ENCODE measurements at regions not wholly inside any gene's neighbourhood (a gene's known extent, or its start where the extent isn't known, plus 50 kb on each side); places are given as distances from the start of the nearest gene placed in this dataset.

DNA sequence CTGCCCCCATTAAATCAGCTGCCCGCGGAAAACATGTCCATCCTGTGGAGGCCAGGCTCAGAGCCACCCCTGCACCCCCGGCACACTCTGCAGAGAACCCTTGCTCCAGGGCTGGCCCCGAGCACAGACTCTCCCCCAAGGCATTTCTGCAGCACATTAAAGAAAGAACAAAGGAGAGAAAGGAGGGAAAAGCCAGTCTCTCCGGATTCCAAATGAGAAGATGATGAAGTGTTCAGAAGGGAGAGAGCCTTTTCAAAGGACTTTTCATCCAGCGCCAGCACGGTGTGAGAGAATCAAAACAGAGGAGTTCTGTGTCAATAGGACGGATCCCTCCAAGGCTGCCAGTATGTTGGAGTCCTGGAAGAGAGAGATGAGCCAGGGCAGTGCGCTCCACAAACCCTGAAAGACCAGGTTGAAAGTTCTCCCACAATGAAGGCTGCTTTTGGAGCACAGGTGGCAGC is 498.3 kb downstream of the NPHP4 start:
- DNase-seq = no peak

DNA sequence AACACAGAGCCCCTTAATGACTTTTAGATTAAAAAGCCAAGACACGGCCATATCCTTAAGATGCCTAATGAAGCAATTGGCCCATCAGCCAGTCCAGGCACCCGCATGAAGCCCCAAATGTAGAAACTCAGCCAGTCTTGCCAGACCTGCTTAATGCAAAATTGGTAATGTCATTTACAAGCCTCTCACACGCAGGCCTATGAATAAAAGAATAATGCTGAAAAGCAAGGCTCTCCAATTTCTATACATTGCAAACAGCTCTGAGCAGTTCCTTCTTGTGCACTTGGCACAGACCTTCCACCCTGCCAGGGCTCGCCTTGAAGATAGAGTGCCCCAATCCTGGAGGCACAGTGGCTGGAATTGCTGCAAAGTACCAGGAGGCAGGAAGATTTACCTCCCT is 498.9 kb downstream of the NPHP4 start:
- DNase-seq = no peak

DNA sequence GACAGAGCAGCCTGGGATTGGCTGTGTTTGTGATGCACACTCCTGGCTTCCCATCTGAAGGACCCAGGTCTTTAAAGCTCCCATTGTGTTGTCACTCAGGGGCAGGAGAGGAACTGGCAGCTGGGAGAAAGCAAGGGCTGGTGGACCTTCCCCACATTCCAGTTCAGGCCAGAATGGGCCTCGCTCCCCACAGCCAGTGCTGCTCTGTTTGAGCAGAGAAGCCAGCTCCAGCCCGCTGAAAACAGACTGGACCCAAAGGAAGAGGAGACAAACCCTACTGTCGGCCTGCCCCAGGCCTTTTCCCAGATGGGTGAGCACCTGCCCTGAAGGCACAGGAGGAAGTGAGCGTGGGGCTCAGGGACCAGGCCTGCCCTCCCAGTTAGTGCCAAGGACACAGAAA is 499.4 kb downstream of the NPHP4 start:
- no peak for DNase-seq

GRCh38 chr1:5491207-5491904 is 500.9 kb downstream of the NPHP4 start:
- no peak for DNase-seq

DNA sequence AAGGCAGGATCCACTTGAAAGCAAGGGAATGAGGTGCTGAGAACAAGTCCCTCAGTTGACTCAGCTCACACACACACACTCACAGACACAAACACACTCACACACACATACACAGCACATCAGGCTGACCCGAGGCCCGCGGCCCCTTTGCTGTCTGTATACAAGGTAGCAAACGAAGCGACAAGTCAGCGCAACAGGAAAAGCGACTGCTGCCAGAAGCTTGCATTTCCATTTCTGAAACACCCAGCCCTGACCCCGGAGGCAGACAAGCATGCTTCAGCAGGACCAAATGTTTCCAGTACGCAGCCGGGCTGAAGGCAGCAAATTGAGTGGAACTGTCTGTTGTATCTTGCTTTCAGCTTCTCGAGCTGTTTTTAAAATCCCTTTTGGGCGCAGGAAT is 501.6 kb downstream of the NPHP4 start:
- DNase-seq = no peak

- DNase-seq = no peak
These were observed 503.8 kb downstream of the NPHP4 start for GRCh38 chr1:5488448-5488847.

GRCh38 chr1:5485968-5486696 is 506.1 kb downstream of the NPHP4 start:
- DNase-seq = no peak

DNA sequence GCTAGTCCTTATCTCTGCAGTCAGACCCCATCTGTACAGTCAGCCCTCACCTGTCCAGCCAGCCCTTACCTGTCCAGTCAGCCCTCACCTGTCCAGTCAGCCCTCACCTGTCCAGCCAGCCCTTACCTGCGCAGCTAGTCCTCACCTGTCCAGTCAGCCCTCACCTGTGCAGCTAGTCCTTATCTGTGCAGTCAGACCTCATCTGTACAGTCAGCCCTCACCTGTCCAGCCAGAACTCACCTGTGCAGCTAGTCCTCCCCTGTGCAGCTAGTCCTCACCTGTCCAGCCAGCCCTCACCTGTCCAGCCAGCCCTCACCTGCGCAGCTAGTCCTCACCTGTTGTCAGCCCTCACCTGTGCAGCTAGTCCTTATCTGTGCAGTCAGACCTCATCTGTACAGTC is 506.8 kb downstream of the NPHP4 start:
- no peak for DNase-seq

- DNase-seq = no peak
These were observed 507.6 kb downstream of the NPHP4 start for GRCh38 chr1:5484451-5485165.

GRCh38 chr1:5481889-5482288 is 510.3 kb downstream of the NPHP4 start:
- DNase-seq = no peak

- no peak for DNase-seq
These were observed 511.3 kb downstream of the NPHP4 start for GRCh38 chr1:5480906-5481305.

DNA sequence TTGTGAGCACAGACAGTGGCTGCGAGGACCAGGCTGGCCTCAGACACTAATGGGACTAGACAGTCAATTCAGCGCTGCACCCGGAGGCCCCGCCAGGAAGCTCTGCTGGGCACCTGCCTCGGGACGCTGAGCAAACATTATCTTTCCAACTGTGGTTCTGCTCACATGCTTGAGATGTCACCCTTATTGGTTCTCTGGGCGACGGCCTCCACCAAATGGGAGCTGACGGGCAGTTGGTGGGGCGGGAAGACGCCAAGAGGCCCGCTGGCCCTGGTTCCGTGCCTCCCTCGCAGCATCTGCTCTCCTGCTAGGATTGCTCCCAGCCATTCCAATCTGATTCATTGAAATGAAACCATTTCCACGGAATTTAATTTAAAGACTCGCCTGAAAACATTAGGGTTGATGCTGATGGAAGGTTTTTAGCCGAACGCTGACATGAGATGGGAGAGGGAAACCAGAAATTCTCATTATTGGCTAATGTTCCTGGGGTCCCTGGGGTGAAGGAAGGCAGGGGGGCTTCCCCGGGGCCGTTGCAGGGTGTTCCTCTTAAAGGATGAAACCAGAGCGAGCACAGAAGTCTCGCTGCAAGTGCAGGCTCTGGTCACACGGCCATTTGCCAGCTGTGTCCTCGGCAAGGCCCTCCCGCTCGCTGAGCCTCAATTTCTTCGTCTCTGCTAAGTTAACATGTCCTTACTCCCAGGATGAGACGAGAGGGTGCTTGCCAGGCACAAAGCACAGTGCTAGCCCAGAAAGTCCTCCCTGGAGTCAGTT is 512.2 kb downstream of the NPHP4 start:
- no peak for DNase-seq

GRCh38 chr1:5478961-5479360 is 513.3 kb downstream of the NPHP4 start:
- DNase-seq = no peak

DNA sequence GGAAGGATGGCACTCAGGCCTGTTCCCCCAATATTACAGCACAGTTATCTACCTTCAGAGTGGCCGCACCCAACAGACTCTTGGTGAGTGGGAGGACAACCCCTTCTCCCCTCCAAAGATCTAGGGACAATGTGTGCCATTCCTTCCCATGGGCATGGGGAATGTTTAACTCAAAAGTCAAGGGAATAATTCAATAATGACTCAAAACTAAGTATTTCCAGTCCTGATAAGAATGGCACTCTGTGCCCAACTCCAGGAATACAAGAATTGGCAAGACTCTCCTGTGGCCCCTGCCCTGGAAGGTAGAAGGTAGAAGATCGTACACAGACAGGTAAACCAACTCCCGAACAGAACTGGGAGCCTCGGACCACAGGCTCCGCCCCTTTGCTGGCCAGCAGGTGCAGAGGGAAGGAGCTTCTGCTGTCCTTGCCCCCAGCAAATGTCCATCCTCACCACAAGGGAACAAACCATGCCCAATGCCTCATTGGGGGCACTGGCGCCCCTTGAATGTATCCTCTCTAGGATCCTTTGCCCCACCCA is 514.0 kb downstream of the NPHP4 start:
- no peak for DNase-seq

- DNase-seq = no peak
These were observed 514.5 kb downstream of the NPHP4 start for GRCh38 chr1:5477716-5478115.

DNA sequence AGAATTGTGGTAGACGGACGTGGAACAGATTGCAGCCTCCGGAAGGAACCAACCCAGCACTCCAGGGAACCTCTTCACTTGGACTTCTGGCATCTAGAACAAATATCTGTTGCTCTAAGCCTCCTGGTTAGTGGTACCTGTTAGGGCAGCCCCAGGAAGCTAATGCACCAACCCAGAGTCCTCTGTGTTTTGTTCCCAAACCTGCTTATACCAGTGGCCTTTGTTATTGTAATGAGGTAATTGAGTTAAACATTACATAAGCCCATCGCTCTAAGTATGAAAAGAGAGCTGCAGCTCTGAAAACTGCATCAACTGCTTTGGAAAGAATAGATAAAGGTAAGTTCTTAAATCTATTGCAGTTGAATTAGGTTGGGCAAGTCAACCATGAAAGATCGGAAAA is 516.7 kb downstream of the NPHP4 start:
- no peak for DNase-seq

DNA sequence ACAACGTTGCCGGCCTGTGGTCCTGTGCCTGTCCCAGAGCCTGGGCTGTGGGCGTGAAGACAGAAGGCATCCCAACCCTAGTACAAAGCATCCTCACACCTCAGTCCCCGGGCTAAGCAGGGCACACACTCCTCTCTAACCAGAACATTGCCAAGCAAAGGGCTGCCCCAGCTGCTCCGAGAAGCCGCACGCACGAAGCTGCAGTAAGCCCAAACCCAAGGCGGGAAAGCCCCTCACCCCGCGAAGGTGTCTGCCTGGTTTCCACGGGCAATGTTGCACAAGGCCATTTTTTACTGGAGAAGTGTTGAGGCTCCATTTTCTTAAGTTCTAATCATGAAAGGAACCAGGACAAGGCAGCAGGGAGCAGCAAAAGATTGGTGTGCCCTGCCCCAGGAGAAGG is 519.0 kb downstream of the NPHP4 start:
- DNase-seq = no peak

DNA sequence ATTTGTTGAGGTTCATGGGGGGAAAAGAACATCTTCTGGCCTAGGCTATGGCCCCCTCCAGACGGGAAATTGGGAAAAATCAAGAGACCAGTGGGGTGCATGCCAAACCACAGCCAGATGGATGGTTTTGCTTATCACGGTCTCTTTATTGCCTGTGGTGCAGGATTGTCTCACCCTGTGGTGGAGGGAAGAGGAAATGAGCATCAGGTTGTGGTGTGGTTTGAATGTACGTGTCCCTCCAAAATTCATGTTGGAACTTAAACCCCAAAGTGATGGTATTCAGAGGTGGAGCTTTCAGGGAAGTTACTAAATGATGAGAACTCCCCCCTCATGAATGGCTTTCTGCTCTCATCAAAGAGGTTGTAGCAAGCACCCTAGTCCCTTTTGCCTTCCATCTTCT is 525.7 kb downstream of the NPHP4 start:
- DNase-seq = no peak

DNA sequence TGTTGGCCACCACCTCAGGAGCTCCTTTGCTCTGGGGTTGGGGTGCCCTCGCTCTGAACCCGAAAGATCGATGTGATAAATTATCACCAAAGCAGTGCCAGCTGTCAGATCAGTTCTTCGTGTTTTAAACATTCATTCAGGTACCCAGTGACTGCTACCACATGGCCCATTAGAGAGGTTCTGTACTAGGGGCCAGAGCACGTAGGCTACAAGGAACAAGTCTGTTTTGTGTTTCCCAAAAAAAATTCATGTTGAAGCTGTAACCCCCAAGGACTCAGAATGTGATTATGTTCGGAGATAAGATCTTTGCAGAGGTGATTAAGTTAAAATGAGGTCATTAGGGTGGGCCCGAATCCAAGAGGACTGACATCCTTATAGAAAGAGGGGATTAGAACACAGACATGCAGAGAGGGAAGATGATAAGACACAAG is 526.9 kb downstream of the NPHP4 start:
- no peak for DNase-seq

- no peak for DNase-seq
These were observed 527.9 kb downstream of the NPHP4 start for GRCh38 chr1:5464366-5464765.

DNA sequence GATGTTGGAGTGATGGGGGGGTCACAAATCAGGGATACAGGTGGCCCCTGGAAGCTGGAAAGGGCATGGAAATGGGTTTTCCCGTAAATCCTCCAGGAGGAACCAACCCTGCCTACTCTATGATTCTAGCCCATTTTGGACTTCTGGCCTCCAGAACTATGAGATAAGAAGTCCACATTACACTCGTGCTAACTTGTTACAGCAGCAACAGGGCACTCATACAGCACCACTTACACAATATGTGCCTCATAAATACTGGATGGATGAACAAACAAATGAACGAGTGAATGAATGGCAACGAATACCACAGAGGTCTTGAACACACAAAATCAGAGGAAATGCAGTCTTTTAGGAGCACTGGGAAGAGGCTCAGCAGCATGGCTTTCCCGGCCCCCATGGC is 531.3 kb downstream of the NPHP4 start:
- no peak for DNase-seq

DNA sequence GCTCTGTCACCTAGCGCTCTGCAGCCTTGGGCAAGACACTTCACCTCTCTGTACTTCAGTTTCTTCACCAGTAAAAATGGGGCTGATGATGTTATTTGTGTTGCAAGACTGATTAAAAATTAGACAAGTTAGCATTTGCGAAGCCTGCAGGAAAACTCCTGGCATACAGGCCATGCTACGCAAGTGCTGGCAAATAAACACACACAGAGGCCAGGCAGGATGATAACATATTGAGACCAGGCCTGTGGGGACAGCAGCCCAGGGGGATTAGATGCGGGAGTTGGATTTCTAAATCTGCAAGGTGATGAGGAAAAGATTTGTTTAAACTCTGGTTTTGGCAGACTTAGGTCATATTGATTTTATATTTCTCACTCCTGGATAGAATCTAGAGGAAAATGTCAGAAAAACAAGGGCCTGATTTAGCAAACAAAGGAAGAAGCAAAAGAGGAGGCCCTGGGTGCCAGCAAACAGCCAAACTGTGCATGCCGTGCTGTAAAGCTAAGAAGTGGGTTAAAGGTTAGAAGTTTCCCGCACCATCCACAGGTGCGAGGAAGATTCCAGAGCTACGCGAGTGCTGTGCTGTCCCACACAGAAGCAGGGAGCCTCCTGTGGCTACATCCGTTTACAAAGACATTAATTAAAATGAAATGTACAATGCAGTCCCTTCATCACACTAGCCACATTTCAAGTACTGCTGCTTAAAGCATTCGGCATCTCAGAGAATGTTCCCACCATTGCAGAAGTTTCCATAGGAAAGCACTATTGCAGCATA is 532.2 kb downstream of the NPHP4 start:
- no peak for DNase-seq
